Activated effector memory CD4-positive, alpha-beta T cell treated with Interleukin-2 at 50 U/mL for 16 hours (primary cell): ENCODE measurements at regions not wholly inside any gene's neighbourhood (a gene's known extent, or its start where the extent isn't known, plus 50 kb on each side); places are given as distances from the start of the nearest gene placed in this dataset.
"Not testable (repeated sequence)": the region's sequence is repeated elsewhere in the genome, so short reads cannot be mapped to it uniquely, and the experiment has no call there.

Experiments
- DNase-seq: peaks from one replicate; pipeline ENCODE4 v3.0.0-alpha.2; 2020

DNA sequence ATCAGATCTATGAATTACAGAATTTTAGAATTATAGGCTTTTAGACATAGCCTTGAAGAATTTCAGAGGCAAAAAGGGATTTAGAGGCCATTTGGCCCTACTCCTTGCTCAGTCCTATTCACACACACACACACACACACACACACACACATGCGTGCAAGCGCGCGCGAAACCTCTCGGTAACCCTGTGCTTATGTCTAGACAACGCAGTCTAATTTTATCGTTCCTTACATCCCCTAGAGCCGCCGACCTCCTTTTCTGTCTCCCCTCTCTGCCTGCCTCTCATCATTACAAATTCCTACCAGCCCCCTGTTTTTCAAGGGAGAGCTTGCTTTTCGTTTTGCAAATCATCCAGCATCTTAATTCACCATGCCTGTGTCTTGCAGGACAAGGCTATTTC is 252.1 kb downstream of the FOXD2 start:
- DNase-seq, result no peak

DNA sequence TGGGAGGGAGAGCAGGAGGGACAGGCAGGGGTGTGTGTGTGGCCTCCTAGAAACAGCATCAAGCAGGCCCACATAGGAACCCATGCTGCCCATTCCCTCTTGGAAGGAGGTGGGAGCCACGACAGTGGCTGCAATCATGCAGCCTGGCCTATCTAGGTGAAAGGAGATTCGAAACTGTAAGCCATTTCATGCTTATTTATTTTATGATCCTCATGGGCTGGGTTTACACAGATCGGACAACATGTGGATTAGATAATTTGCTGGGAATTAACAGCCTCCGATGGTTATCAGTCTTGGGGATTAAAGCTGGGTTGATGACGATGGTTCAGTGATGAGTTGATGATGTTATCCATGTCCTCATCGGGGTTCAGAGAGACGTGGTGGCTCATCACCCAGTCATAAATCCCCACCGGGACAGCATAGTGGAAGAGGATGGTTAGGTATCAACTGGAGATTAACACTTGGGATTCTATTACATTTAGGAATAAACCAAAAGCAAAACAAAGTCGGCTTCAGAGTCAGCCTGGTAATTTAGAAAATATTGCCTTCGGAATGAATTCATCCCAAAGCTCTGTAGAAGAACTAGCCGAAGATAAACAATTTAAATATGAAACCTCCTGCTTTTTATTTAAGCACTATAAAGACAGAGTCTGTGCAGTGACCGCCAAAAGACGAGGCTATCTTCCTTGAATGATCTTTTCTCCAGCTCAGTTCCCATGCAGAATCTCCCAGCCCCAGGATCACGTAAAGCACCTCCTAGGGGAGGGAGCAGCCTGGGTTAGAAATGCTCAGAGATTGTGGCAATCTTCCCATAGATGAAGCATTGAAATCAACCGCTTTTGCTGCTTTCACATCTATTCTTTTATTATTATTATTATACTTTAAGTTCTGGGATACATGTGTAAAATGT is 252.8 kb downstream of the FOXD2 start:
- no peak for DNase-seq

DNA sequence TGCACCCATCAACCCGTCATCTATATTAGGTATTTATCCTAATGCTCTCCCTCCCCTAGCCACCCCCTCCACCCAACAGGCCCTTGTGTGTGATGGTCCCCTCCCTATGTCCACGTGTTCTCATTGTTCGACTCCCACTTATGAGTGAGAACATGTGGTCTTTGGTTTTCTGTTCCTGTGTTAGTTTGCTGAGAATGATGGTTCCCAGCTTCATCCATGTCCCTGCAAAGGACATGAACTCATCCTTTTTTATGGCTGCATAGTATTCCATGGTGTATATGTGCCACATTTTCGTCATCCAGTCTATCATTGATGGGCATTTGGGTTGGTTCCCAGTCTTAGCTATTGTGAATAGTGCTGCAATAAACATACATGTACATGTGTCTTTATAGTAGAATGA is 253.4 kb downstream of the FOXD2 start:
- DNase-seq, result not testable (repeated sequence)

DNA sequence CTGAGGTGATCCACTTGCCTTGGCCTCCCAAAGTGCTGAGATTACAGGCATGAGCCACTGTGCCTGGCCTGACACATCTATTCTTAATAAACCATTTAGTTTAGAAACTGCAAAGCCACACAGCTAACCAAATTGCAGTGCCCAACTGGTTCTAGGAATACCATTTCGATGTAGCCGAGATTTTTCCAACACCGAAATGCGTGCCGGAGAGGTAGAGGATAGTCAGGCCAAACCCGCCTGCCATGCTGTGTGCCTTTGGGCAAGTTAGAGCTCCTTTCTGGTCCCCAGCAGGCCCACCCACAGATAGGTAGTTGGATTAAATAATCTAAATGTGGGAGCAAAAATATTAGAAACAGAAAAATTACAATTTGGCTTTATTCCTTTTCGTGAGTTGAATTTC is 254.4 kb downstream of the FOXD2 start:
- no peak for DNase-seq

DNA sequence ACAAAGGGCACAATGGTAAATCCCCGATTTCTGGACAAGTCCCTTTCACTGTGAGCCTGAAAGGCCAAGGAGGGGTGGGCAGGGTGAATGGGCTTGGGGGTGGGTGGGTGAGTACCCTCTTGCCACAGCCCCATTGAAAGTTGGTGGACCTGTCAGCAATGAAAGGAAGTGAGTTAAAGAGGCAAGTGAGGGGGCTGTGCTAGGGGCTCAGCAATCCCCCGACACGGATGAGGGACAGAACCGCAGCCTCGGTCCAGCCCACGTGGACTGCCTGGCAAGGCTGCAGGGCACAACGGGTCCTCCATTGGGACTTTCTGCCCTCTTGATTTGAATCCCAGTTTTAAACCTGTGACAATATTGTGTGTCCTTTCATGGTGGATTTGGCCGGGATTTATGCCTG is 255.3 kb downstream of the FOXD2 start:
- no peak for DNase-seq

DNA sequence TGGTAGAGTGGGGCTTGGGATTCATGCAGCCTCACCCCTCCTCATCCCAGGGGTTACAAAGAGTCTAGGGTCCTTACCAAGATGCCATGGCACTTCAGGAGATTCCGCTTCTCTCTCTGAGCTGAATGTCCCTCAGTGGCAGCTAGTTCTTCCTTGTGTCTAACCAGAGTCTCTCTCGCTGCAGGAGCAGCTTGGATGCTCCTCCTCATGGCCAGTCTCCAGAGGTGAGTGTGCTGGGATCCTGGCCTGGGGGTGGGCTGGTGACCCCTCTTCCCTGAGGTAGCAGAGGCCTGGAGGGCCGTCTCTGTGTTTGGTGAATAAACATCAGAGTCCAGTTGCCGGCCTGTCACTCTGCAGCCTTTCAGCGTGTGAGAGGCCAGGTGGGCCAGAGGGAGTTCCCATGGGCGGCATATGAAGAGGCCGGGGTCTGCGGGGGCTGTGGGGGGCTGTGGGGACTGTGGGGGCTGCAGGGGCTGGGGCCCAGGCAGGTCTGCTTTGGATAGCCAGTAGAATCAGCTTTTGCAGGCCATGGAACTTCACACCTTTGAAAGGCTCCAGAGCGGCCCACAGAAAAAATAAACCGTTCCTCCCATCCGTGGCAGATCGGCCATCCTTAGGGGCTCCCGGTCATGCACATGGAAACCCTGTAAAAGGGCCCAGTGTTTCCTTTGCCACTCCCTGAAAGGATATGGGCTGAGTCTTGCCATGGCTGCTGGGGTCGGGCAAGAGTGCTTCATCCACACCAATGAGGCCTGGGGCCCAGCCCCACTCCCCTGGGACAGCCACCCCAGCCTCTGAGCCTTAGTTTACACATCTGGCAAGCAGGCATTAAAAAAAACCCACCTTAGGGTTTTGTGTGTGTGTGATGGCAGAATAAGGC is 256.4 kb downstream of the FOXD2 start:
- no peak for DNase-seq

DNA sequence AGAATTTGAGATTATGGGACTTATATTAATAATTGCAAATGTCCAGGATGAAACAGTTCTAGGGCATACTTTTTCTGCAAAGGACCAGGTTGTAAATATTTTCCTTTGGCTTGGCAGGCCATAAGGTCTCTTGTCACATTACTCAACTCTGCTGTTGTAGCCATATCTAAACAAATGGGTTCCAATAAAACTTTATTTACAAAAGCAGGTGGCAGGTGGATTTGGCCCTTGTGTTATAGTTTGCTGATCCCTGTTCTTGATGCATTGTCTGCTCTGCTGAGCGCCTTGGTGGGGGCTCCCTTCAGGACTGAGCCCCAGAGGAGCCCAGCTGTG is 258.5 kb downstream of the FOXD2 start:
- DNase-seq, result no peak

DNA sequence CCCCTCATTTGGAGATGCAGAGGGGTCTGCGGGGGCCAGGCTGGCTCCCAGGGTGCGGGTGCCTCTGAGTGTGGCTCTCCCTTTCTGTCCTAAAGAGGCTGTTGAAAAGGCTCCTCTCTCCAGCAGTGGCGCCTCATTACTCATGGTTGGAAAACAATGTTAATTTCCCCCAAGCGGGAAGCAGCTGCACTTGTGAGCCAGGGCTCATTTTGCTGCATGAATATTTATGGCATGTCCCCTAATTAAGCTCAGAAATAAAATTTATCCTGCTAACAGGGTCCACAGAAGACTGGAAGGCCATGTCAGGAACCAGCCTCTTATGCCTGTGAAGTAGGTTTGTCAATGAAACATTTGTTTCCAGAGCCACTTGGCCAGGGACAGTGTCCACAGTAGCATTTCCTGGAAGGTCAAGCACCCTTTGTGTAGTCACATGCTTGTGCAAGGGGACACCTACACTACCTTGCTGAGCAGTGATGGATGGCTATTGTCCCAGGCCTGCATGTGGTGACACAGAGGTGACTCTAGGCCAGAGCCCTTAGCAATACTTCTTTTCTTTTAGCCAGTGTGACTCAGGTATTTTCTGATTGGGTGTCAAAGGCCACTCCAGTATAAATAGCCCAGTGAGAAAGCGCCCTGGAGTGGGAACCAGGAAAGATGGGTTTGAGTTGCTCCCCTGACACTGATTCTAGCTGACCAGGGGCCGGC is 259.0 kb downstream of the FOXD2 start:
- DNase-seq, result no peak

DNA sequence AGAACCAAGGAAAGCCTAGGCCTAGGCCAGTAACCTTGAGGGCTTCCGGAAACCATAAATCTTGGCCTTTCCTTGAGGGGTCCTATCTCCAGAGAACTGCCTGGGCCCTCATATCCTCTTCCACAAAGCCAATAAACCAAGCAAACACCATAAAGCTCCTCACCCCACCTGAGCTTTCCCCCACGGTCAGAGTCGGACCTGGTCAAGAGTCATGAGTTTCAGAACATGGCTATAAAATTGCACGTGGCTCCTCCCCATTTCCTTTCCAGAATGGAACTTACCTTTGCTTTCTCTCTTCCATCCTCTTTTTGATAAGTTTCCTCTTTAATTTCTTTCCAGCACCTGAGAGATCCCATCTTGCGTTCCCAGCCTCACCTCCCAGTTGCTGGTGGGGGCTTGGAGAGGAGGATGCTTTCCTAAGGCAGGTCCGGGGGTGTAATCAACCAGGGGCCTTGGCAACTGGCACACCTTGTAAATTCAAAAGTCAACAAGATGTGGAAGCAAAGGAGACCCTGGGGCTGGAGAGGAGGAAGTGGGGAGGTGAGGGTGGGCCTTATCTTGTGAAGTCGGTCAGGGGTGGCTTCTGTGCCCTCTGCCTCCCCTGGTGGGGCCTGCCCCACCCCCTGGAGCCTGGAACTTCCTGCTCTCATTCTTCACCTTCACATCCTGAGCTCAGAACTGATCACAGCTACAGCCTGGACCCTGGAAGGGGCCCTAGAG is 259.9 kb downstream of the FOXD2 start:
- no peak for DNase-seq

DNA sequence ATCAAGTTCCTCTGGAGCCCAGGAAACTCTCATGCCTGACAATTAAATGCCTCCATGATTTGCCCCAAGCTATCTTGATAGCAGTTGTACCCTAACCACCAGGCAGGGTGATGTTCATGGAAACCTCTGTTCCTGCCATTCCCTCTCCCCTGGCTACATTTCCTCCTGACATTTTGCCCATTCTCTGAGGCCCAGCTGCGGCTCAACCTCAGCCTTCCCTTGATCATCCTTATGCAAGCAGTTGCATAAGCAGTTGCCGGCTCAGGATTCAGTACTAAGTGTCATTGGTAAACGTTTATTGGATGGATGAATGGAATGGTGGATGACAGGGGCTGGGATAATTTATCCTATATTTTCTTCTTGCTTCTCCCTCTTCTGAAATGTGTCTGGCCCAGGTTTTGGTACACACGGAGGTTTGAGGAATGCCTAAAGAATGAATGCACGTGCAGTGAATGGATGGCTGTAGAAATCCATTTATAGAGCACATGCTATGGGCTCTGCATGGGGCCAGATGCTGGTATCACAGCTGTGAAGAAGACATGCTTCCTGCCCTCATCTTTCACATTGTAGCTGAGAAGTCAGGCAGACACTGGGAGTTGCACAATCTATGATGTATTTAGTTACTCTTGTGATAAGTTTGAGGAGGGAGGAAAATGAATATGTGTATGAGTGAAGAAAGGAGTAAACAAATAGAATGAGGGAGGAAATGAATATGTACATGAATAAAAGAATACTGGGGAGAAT is 261.8 kb downstream of the FOXD2 start:
- DNase-seq, result no peak

DNA sequence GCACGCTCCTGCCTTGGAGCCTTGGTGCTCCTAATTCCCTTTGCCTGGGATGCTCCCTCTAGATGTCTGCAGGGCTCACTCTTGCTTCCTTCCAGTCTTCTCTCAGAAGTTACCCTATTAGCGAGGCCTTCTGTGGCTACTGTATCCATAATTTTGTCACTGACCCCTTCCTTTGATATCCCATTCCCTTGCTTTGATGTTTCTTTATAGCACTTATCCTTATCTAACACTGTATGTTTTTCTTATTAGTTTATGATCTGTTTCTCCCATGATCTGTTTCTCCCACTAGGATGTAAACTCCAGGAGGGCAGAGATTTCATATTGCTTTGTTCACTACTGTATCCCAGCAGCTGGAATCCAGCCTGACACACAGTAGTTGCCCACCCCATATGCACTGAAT is 263.4 kb downstream of the FOXD2 start:
- no peak for DNase-seq

DNA sequence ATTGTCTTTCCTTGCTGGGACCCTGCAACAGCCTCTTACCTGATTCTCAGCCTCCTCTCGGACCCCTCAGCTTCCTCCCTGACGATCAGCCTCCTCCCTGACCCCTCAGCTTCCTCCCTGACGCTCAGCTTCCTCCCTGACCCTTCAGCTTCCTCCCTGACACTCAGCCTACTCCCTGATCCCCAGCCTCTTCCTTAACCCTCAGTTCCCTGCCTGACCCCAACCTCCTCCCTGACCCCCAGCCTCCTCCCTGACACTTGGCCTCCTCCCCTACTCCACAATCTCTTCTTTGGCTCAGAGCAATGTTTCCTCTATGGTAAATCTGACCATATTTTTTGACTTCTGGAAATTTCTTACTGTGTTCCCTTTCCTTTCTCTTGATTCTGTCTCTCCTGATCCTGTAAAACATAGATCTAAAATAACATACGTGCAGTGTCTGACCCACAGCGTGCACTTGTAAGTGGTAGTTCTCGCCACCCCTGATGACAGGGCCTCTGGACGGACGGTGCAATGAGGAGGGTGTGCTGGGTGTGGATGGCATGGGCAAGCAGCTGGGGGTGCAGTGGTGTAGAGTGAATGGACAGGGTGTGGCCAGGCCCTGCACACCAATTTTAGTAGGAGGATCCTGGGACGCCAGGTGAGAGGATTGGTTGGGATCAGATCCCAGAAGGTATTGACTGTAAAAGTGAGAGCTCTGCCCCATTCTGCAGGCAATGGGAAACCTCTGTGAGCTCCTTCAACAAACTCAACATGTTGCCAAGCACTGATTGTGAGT is 264.1 kb downstream of the FOXD2 start:
- DNase-seq, result no peak

DNA sequence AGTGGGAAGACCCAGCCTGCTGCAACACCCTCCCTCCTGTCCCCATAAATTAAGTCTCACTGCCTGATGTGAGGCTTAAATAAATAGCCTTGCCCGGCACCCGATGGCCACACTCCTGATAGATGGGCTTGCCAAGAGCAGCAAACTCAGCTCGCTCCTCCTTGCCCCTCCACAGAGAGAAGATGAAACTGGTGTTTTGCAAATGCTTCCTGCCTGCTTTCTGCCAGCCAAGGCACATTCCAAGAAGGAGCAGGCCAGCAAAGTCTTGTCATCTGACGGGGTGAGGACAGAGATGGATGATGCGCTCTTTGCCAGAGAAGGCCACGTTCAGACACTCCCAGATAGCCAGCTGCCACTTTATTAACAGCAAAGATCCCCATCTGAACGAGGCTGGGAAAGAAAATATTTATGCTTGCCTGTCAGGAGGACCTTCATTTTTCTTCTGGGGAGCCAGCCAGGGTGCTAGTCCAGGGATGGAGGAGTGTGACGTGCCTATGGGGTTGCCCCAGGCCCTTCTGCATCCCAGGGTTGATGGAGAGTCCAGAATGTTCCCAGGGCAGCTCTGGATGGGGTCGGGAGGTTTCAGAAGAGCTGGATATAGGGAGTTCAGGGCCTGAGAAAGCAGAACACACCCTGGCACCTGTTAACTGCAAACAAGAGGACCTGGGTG is 265.4 kb downstream of the FOXD2 start:
- no peak for DNase-seq

DNA sequence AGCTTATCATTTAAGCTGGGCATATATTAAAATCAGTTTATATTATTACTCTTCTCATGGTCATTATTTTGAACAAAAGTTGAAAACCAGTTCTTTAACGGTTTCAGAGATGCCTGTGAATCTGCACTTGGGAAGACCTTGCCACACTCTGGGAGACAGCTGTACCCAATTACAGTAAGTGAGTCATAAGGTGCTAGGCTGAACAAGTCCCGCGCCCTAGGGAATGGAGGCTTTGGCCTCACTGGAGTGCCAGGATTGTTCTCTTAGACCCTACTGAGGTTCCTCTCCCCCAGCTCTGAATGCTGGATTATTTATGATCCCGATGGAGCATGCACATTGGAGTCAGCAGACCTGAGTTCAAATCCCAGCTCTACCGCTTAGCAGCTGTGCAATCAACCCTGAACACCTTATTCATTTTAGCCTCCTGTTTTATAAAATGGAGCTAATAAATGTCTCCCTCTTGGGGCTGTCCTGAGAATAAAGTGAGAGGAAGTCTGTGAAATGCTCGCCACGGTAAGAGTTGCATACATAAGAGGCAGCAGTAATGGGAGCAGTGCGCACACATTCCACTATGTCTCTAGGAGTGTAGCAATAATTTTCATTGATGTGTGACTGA is 266.2 kb downstream of the FOXD2 start:
- DNase-seq, result no peak

DNA sequence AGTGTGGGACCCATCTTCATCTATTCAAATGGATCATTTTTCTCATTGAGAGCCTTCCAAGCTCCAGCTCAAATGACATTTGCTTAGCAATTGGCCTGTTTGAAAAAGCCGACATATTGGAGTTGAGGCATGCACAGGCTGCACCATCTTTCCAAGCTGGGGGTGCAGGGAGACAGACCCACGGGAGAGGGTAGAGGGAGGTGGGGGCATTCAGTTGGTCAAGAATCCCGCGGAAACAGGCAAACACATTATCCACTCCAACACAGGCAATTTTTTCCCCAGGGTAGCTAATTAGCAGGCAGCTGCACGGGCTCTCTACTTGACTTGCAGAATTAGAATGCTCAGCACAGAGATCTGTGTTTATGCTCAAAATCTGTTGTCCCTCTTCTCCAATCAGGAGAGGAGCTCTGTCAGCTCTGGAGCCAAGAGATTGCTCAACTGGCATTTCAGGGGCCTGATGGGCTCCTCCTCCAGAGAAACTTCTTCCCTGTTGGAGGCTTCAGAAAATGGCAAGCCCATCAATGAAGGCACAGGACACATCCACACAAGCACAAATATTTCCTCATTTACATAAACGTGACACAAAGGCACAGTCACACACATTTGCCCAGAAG is 267.8 kb downstream of the FOXD2 start:
- DNase-seq, result no peak

DNA sequence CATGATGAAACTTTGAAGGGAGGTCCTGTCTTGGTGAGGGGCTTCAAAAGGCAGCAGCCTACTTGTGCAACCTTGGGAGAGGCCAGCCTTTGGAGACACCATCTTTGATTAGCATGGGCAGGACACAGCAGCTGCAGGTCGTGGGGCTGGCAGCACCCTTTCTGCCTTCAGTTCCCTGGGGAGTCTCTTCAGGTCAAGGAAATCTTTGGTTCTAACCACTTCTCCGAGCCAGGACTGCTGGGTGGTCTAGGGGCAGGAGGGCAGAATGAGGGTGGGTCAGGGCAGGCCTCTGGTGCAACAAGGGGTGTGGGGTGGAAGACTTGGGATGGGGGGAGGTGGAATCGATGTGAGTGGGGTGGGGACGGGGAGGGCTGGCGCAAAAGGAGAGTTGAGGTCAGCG is 269.7 kb downstream of the FOXD2 start:
- DNase-seq, result no peak

DNA sequence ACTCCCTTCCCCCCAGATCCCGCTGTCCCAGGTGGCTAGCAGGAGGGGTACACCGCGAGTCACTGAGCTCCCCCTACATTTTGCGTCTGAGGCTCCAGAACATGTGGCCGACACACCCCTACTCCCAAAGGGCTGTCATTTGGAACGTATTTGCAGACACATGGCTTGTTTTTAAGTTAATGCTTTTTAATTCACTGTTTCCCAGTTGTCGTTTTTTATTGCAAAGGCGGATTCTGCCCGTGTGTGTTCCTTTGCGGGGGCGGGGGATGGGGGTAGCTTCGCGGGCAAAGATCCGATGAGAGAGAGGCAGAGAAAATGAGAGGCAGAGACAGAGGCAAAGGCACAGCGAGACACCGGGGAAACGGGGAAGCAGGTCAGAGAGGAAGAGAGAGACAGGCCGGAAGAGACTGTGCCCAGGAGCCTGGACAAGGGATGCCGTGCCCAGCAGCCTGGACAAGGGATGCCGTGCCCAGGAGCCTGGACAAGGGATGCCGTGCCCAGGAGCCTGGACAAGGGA is 270.2 kb downstream of the FOXD2 start:
- DNase-seq, result no peak

DNA sequence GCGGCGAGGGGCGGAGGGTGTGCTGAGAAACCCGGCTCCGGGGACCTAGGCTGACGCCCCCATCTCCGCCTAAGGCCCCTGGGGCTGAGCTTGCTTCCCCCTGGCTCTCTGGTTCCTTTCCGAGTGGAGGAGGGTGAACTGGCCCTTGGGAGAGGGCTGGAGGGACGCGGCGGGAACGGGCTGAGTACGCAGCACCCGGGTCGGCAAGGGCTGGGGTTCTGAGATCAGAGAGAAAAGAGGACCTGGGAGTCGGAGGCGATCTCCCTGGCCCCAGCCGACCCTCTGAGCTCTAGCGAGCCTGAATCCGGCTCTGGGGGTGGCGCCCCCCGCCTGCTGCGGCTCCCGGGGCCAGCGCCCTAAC is 270.8 kb downstream of the FOXD2 start:
- DNase-seq, result no peak

DNA sequence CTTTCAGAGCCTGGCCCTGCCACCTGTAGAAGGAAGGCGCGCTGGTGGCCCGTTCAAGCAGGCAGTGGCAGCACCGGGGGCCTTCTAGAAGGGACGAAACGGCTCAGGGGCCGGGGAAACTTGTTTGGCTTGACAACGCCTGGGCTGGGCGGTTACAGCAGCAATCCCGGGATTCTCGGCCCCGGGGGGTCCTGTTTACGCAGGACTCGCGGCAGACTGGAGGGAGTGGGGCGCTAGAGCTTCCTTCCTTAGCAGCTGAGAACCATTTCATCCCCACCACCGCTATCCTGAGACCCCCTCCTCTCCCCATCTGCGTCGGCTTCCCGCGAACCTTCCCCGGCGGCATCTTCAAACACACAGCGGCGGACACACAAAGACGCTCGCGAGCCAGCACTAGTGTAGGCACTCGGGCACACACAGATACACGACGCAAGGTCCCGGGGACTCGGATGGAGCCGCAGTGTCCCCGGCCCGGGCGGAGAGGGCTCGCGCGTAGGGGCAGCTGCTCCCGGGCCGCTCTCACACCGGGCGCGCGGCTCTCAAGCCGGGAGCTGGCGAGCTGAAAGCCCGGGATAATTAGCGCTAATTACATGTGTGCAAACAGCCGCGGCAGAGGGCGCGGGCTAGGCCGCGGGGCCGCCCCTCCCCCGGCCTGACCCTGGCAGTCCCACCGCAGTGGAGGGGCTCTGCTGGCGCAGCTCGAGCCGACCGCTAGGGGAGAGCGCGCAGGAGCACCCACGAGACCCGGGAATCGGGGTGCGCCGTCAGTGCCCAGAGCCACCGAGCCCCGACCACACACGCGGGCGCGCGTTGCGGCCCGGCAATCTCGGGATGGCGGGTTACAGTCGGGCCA is 271.4 kb downstream of the FOXD2 start:
- no peak for DNase-seq
